IMR-90 (cell line): ENCODE measurements at regions not wholly inside any gene's neighbourhood (a gene's known extent, or its start where the extent isn't known, plus 50 kb on each side); places are given as distances from the start of the nearest gene placed in this dataset.

Source experiments
- ATAC-seq: fragments of 200-7000 bp; cut with Tn5 transposase; 2 replicates; pipeline ENCODE4 v1.9.1; 2020; ENCODE audit warnings: low read depth, mild to moderate bottlenecking, moderate library complexity
- BruUV-seq: library from RNA; stranded (reverse); fragments of 400-500 nt; replicated peaks from 2 replicates; lab custom pipeline; 2021; lab: Mats Ljungman, UMichigan
- CTCF ChIA-PET: fragments of 300-600 bp; formaldehyde crosslinking; extraction: SDS; loops from one replicate; lab custom pipeline; 2021; ENCODE audit warnings: antibody characterized with exemption; lab: Yijun Ruan, JAX
- POLR2A ChIA-PET: fragments of 300-600 bp; sonication (Branson Sonifier 250); formaldehyde crosslinking; loops from one replicate; lab custom pipeline; 2022; ENCODE audit warnings: antibody characterized with exemption; ENCODE audit not compliant: unreplicated experiment; lab: Charles Lee
- DNase-seq: peaks from one replicate; pipeline ENCODE4 v3.0.0; 2013
- H2AFZ ChIP-seq: replicated peaks from 2 replicates; pipeline ENCODE3; 2013; ENCODE audit warnings: low read length, mild to moderate bottlenecking; ENCODE audit not compliant: poor library complexity
- H2AK5ac ChIP-seq: 2 replicates; pipeline ENCODE4 v1.6.1; 2013; ENCODE audit warnings: low read depth, low read length, inconsistent platforms
- H2AK9ac ChIP-seq: replicated peaks from 2 replicates; pipeline ENCODE3; 2013; ENCODE audit warnings: mild to moderate bottlenecking, low read depth, low read length, moderate library complexity; ENCODE audit not compliant: poor library complexity
- H2BK120ac ChIP-seq: 2 replicates; pipeline ENCODE4 v1.6.1; 2013; ENCODE audit warnings: low read depth, low read length, inconsistent platforms
- H2BK15ac ChIP-seq: 3 replicates; pipeline ENCODE4 v1.6.1; 2013; ENCODE audit warnings: low read depth, low read length, inconsistent platforms
- H2BK20ac ChIP-seq: 2 replicates; pipeline ENCODE4 v1.6.1; 2013; ENCODE audit warnings: low read depth, mild to moderate bottlenecking, inconsistent platforms, low read length, moderate library complexity
- H2BK5ac ChIP-seq: 2 replicates; pipeline ENCODE4 v1.6.1; 2013; ENCODE audit warnings: mild to moderate bottlenecking, low read depth, low read length, inconsistent platforms; ENCODE audit not compliant: poor library complexity, severe bottlenecking
- H3K14ac ChIP-seq: replicated peaks from 2 replicates; pipeline ENCODE4 v1.6.1; 2013; ENCODE audit warnings: low read depth, low read length, inconsistent platforms
- H3K18ac ChIP-seq: 2 replicates; pipeline ENCODE4 v1.6.1; 2013; ENCODE audit warnings: low read depth, low read length, control low read depth
- H3K23ac ChIP-seq: 2 replicates; pipeline ENCODE4 v1.6.1; 2013; ENCODE audit warnings: low read depth, low read length, inconsistent platforms
- H3K27ac ChIP-seq: 2 replicates; pipeline ENCODE4 v1.5.1; 2013; ENCODE audit warnings: mild to moderate bottlenecking, control low read depth, low read length; ENCODE audit not compliant: insufficient read depth
- H3K27me3 ChIP-seq: 2 replicates; pipeline ENCODE4 v1.6.1; 2013; ENCODE audit warnings: low read length; ENCODE audit not compliant: control insufficient read depth, insufficient read depth
- H3K36me3 ChIP-seq: 2 replicates; pipeline ENCODE4 v1.6.1; 2013; ENCODE audit warnings: low read length, mixed read lengths; ENCODE audit not compliant: control insufficient read depth, insufficient read depth
- H3K4ac ChIP-seq: 2 replicates; pipeline ENCODE4 v1.6.1; 2013; ENCODE audit warnings: low read depth, low read length, inconsistent platforms
- H3K4me1 ChIP-seq: 2 replicates; pipeline ENCODE4 v1.6.1; 2013; ENCODE audit warnings: low read length, mixed read lengths; ENCODE audit not compliant: control insufficient read depth, insufficient read depth
- H3K4me2 ChIP-seq: 2 replicates; pipeline ENCODE4 v1.6.1; 2013; ENCODE audit warnings: low read depth, mild to moderate bottlenecking, control low read depth, low read length, moderate library complexity
- H3K4me3 ChIP-seq: 2 replicates; pipeline ENCODE4 v1.5.1; 2013; ENCODE audit warnings: low read depth, mild to moderate bottlenecking, control low read depth, low read length, moderate library complexity; ENCODE audit not compliant: insufficient read depth
- H3K56ac ChIP-seq: 2 replicates; pipeline ENCODE4 v1.6.1; 2013; ENCODE audit warnings: low read length, inconsistent platforms; ENCODE audit not compliant: insufficient read depth; ENCODE audit errors: extremely low read depth
- H3K79me1 ChIP-seq, 2 experiments: 2 replicates each; pipeline ENCODE4 v1.6.1; 2013; ENCODE audit warnings: low read length in 2 of 2, inconsistent platforms in 1 of 2, low read depth in 1 of 2
- H3K9ac ChIP-seq: 2 replicates; pipeline ENCODE4 v1.6.1; 2013; ENCODE audit warnings: low read depth, low read length, control low read depth
- H3K9me1 ChIP-seq: 2 replicates; pipeline ENCODE4 v1.6.1; 2013; ENCODE audit warnings: low read length, inconsistent platforms; ENCODE audit not compliant: insufficient read depth
- H3K9me3 ChIP-seq: 2 replicates; pipeline ENCODE4 v1.6.1; 2013; ENCODE audit warnings: low read length; ENCODE audit not compliant: control insufficient read depth, insufficient read depth
- H4K20me1 ChIP-seq: 2 replicates; pipeline ENCODE4 v1.6.1; 2013; ENCODE audit warnings: low read length, inconsistent platforms; ENCODE audit not compliant: insufficient read depth
- H4K5ac ChIP-seq: 2 replicates; pipeline ENCODE4 v1.6.1; 2013; ENCODE audit warnings: mild to moderate bottlenecking, low read depth, low read length, control low read depth
- H4K8ac ChIP-seq, 2 experiments: 2 replicates each; pipeline ENCODE4 v1.6.1; 2013; ENCODE audit warnings: low read depth in 2 of 2, low read length in 2 of 2, control low read depth in 1 of 2, inconsistent platforms in 1 of 2
- H4K91ac ChIP-seq: 2 replicates; pipeline ENCODE4 v1.6.1; 2013; ENCODE audit warnings: low read depth, low read length, inconsistent platforms; ENCODE audit not compliant: insufficient read depth
- BHLHE40 ChIP-seq: fragments of 150-350 bp; IDR thresholded peaks from 2 replicates; pipeline ENCODE4 v1.6.1; 2016; ENCODE audit warnings: mild to moderate bottlenecking, low read depth, low read length
- CEBPB ChIP-seq: IDR thresholded peaks from 2 replicates; pipeline ENCODE4 v1.6.1; 2012; ENCODE audit warnings: low read depth, low read length, improper control_type of control experiment
- CHD1 ChIP-seq: IDR thresholded peaks from 2 replicates; pipeline ENCODE4 v1.6.1; 2012; ENCODE audit warnings: low read depth, low read length, improper control_type of control experiment
- MAFK ChIP-seq: IDR thresholded peaks from 2 replicates; pipeline ENCODE4 v1.6.1; 2012; ENCODE audit warnings: low read depth, low read length, improper control_type of control experiment
- MAZ ChIP-seq: IDR thresholded peaks from 2 replicates; pipeline ENCODE4 v1.6.1; 2012; ENCODE audit warnings: low read depth, mild to moderate bottlenecking, low read length, improper control_type of control experiment, moderate library complexity, borderline replicate concordance
- MXI1 ChIP-seq: IDR thresholded peaks from 2 replicates; pipeline ENCODE4 v1.6.1; 2012; ENCODE audit warnings: low read depth, mild to moderate bottlenecking, low read length, moderate library complexity, borderline replicate concordance
- NFE2L2 ChIP-seq: fragments of 150-350 bp; IDR thresholded peaks from 2 replicates; pipeline ENCODE4 v1.6.1; 2016; ENCODE audit warnings: low read depth, mild to moderate bottlenecking, low read length
- POLR2A ChIP-seq: IDR thresholded peaks from 2 replicates; pipeline ENCODE4 v1.6.1; 2012; ENCODE audit warnings: mild to moderate bottlenecking, low read depth, low read length
- RFX5 ChIP-seq: IDR thresholded peaks from 2 replicates; pipeline ENCODE4 v1.8.0; 2012; ENCODE audit warnings: low read depth, mild to moderate bottlenecking, low read length, moderate library complexity
- WGBS, 2 experiments: methylation state at CpG; one replicate each; pipeline versions ENCODE4 v1.1.5 to v1.1.7; 2013; ENCODE audit warnings: missing lambda C conversion rate in 2 of 2; ENCODE audit not compliant: insufficient read length in 1 of 2; ENCODE audit errors: extremely low coverage in 2 of 2; 5-methylcytosine and 5-hydroxymethylcytosine counted together
- dilution Hi-C: fragments of 300-500 bp; cut with HindIII; formaldehyde crosslinking; loops from one replicate; pipeline ENCODE4 v1.14.3; 2018; ENCODE audit warnings: low sequenced_read_pairs; ENCODE audit not compliant: unreplicated experiment
- in situ Hi-C: fragments of 300-500 bp; cut with MboI; formaldehyde crosslinking; loops from 3 replicates; pipeline ENCODE4 v1.14.3; 2019; ENCODE audit warnings: low sequenced_read_pairs, inconsistent platforms, mixed read lengths
- intact Hi-C: fragments of 100-400 bp; cut with micrococcal nuclease; formaldehyde crosslinking; loops from 2 replicates; pipeline ENCODE4 v1.10.0; 2022
- TF ChIP-seq, protein P1 (sequence below): fragments of 150-350 bp; IDR thresholded peaks from 2 replicates; pipeline ENCODE4 v1.6.1; 2016; ENCODE audit warnings: low read depth, mild to moderate bottlenecking, low read length, moderate library complexity, borderline replicate concordance
- TF ChIP-seq, protein P2 (sequence below): fragments of 150-350 bp; IDR thresholded peaks from 2 replicates; pipeline ENCODE4 v1.6.1; 2017; ENCODE audit warnings: mild to moderate bottlenecking, antibody characterized with exemption, low read length, low read depth

DNA sequence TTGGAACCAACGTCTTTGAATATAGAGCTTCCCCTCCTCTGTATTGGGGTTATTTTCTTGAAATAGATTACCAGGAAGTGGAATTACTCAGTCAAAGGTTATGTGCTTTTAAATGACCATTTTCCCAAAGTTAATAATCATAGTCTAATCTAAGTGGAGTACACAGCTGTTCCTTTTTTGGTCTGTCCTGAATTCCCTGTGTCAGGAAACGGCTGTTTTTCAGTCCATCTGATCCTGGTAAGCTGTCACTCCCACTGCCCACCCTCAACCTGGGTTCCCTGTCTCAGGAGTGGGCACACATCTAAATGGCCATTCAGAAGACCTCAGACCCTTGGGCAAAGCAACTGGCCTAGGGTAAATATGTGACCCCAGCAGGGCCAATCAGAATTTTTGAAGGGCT lies 57.6 kb upstream of the KSR1 start:
- TF ChIP-seq MAZ (no peak), RFX5 (no peak), CEBPB (no peak), CHD1 (no peak), MAFK (no peak), POLR2A (no peak), BHLHE40 (no peak), NFE2L2 (no peak), MXI1 (no peak)
- TF ChIP-seq, protein P1, sequence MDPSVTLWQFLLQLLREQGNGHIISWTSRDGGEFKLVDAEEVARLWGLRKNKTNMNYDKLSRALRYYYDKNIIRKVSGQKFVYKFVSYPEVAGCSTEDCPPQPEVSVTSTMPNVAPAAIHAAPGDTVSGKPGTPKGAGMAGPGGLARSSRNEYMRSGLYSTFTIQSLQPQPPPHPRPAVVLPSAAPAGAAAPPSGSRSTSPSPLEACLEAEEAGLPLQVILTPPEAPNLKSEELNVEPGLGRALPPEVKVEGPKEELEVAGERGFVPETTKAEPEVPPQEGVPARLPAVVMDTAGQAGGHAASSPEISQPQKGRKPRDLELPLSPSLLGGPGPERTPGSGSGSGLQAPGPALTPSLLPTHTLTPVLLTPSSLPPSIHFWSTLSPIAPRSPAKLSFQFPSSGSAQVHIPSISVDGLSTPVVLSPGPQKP, result no peak
- TF ChIP-seq, protein P2, sequence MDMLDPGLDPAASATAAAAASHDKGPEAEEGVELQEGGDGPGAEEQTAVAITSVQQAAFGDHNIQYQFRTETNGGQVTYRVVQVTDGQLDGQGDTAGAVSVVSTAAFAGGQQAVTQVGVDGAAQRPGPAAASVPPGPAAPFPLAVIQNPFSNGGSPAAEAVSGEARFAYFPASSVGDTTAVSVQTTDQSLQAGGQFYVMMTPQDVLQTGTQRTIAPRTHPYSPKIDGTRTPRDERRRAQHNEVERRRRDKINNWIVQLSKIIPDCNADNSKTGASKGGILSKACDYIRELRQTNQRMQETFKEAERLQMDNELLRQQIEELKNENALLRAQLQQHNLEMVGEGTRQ, result no peak
- H3K4ac ChIP-seq, result no peak overlapping the region
- no peak overlapping the region for H4K8ac ChIP-seq
- no peak overlapping the region for H2BK5ac ChIP-seq
- dilution Hi-C loops (no loop called here), intact Hi-C loops (no loop called here), in situ Hi-C loops (no loop called here)
- H3K27ac ChIP-seq, result no peak overlapping the region
- H3K36me3 ChIP-seq, result no peaks in the 10 kb centered on the region
- DNase-seq, result no peak
- H2AK5ac ChIP-seq, result no peak overlapping the region
- H3K4me3 ChIP-seq, result no peak overlapping the region
- no peaks in the 10 kb centered on the region; the same call in 1 of the 2 replicates for H4K20me1 ChIP-seq
- H3K79me1 ChIP-seq, result no peaks in the 10 kb centered on the region
- no CpG with 5 or more reads among the region's 2 CpGs for WGBS, 2 experiments
- H4K91ac ChIP-seq, result no peak overlapping the region
- H3K18ac ChIP-seq, result no peak overlapping the region
- H3K4me1 ChIP-seq, result peaks cover 3% of the 10 kb centered on the region; the same call in 1 of the 2 replicates
- no peak overlapping the region for H2AFZ ChIP-seq
- ChIA-PET POLR2A (no interaction called here), CTCF (no interaction called here)
- H3K56ac ChIP-seq, result no peak overlapping the region
- H3K9me1 ChIP-seq, result no peaks in the 10 kb centered on the region
- no peak overlapping the region for H3K23ac ChIP-seq
- no peak overlapping the region for H2AK9ac ChIP-seq
- no peak overlapping the region for H3K4me2 ChIP-seq
- ATAC-seq, result no peak
- H2BK15ac ChIP-seq, result no peak overlapping the region
- peaks cover 2% of the 10 kb centered on the region; the same call in 1 of the 2 replicates for H3K9me3 ChIP-seq
- no TSS peak for BruUV-seq
- H2BK120ac ChIP-seq, result no peak overlapping the region
- H3K9ac ChIP-seq, result no peak overlapping the region
- H3K14ac ChIP-seq, result no peak overlapping the region
- no peak overlapping the region for H4K5ac ChIP-seq
- H2BK20ac ChIP-seq, result no peak overlapping the region
- peaks cover 2% of the 10 kb centered on the region; the same call in 1 of the 2 replicates for H3K27me3 ChIP-seq
